Activated T-helper 2 cell treated with anti-CD3 and anti-CD28 coated beads, Interferon-gamma antibody, Interleukin-2, Interleukin-4, amounts not matched to agents 10 μg/mL and 5 μg/mL and 100 μg/mL, durations not matched to agents 14 hours and 24 hours and 36 hours (primary cell): ENCODE measurements at regions not wholly inside any gene's neighbourhood (a gene's known extent, or its start where the extent isn't known, plus 50 kb on each side); places are given as distances from the start of the nearest gene placed in this dataset.
"Not testable (repeated sequence)": the region's sequence is repeated elsewhere in the genome, so short reads cannot be mapped to it uniquely, and the experiment has no call there.

Source experiments
- DNase-seq: peaks from one replicate; pipeline ENCODE4 v3.0.0; 2021; ENCODE audit warnings: low spot score
- H3K27ac Mint-ChIP-seq: one replicate; pipeline ENCODE4 v1.8.0; 2021; ENCODE audit warnings: mixed read lengths
- H3K27me3 Mint-ChIP-seq: one replicate; pipeline ENCODE4 v1.8.0; 2021; ENCODE audit warnings: low read depth, mixed read lengths
- H3K36me3 Mint-ChIP-seq: one replicate; pipeline ENCODE4 v1.8.0; 2021; ENCODE audit warnings: low read depth, mixed read lengths
- H3K4me1 Mint-ChIP-seq: one replicate; pipeline ENCODE4 v1.8.0; 2021; ENCODE audit warnings: low read depth, mixed read lengths
- H3K4me3 Mint-ChIP-seq: one replicate; pipeline ENCODE4 v1.8.0; 2021; ENCODE audit warnings: low read depth, mild to moderate bottlenecking, moderate library complexity, mixed read lengths
- H3K9me3 Mint-ChIP-seq: one replicate; pipeline ENCODE4 v1.8.0; 2021; ENCODE audit warnings: mixed read lengths
- intact Hi-C: fragments of 100-400 bp; cut with micrococcal nuclease; formaldehyde crosslinking; loops from one replicate; pipeline ENCODE4 v1.15.1; 2023

GRCh38 chr5:25970906-25971489, 1067.4 kb downstream of the CDH9 start:
- Mint-ChIP-seq H3K4me1 (no peaks in the 10 kb centered on the region), H3K27ac (no peak overlapping the region), H3K4me3 (no peak overlapping the region), H3K27me3 (no peaks in the 10 kb centered on the region), H3K9me3 (peaks cover 36% of the 10 kb centered on the region), H3K36me3 (no peaks in the 10 kb centered on the region)
- DNase-seq = no peak
- intact Hi-C loops = no loop called here

DNA sequence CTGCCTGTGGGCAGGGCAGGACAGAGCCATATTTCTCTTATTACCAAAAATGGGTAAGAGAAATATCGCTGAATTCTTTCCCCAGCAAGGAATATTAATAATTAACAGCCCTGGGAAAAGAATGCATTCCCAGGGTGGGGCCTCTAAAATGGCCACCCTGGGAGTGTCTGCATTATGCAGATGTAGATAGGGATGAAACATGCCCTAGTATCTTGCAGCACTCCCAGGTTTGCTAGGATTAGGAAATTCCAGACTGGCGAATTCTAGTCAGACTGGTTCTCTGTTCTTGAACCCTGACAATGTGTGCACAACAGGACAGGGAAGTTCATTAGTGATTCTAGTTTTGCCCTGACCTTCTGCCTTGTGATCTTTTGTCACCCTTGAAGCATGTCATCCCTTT, 1069.3 kb downstream of the CDH9 start:
- DNase-seq, H3K27ac Mint-ChIP-seq, H3K4me3 Mint-ChIP-seq, intact Hi-C loops, H3K36me3 Mint-ChIP-seq, H3K4me1 Mint-ChIP-seq, H3K27me3 Mint-ChIP-seq: not testable (repeated sequence)
- H3K9me3 Mint-ChIP-seq = peaks cover 37% of the 10 kb centered on the region

DNA sequence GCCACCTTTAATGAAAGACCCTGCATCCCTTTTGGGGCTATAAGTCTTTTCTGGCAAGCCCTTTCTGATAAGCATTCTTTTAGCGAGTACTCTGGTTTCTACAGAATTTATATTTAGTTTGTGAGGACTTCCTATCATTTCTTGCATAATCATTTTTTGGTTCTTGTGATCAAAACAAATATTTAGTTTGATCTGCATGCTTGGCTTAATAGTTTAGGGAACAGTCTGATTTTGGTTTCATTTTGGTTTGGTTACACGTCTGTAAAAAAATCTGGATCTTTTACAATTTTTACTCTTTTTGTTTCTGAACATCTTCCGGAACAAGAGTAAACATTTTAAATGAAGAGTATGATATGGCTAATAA, 1074.4 kb downstream of the CDH9 start:
- Mint-ChIP-seq H3K4me1 (no peaks in the 10 kb centered on the region), H3K4me3 (no peak overlapping the region), H3K36me3 (no peaks in the 10 kb centered on the region), H3K27me3 (no peaks in the 10 kb centered on the region), H3K9me3 (peaks cover 44% of the 10 kb centered on the region), H3K27ac (no peak overlapping the region)
- no peak for DNase-seq
- intact Hi-C loops = no loop called here

GRCh38 chr5:25963251-25964008, 1075.0 kb downstream of the CDH9 start:
- H3K9me3 Mint-ChIP-seq = peaks cover 41% of the 10 kb centered on the region
- H3K4me1 Mint-ChIP-seq = no peaks in the 10 kb centered on the region
- intact Hi-C loops = no loop called here
- H3K27ac Mint-ChIP-seq = no peak overlapping the region
- H3K4me3 Mint-ChIP-seq = no peak overlapping the region
- no peaks in the 10 kb centered on the region for H3K27me3 Mint-ChIP-seq
- H3K36me3 Mint-ChIP-seq = no peaks in the 10 kb centered on the region
- DNase-seq = no peak

DNA sequence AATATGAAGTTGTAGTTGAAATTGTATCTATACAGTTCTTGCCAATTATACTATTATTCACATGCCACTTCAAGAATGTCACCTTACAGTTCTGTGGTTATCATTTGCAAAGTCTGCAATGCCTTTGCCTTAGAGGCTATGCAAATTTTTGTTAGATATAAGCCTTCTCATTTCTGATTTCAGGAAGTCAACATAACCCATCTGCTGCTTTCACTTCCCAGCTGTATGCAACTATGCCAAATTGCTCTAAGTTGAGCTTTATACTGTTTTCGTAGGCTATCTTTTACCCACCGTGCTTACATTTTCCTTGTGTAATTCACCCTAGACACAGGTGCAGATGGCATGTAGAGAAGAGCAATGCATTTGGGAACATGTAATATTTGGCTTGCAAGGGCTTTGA, 1083.0 kb downstream of the CDH9 start:
- intact Hi-C loops = no loop called here

GRCh38 chr5:25950681-25951080, 1087.7 kb downstream of the CDH9 start:
- no peaks in the 10 kb centered on the region for H3K4me1 Mint-ChIP-seq
- no peaks in the 10 kb centered on the region for H3K36me3 Mint-ChIP-seq
- no peak for DNase-seq
- intact Hi-C loops = no loop called here
- no peak overlapping the region for H3K4me3 Mint-ChIP-seq
- H3K27ac Mint-ChIP-seq = no peak overlapping the region
- H3K9me3 Mint-ChIP-seq = peaks cover 45% of the 10 kb centered on the region
- no peaks in the 10 kb centered on the region for H3K27me3 Mint-ChIP-seq

More for the DNA sequence above, 1083.0 kb downstream of the CDH9 start:
- H3K27ac Mint-ChIP-seq = no peak overlapping the region
- no peak overlapping the region for H3K4me3 Mint-ChIP-seq
- no peaks in the 10 kb centered on the region for H3K4me1 Mint-ChIP-seq
- H3K9me3 Mint-ChIP-seq = peaks cover 42% of the 10 kb centered on the region
- no peaks in the 10 kb centered on the region for H3K36me3 Mint-ChIP-seq
- H3K27me3 Mint-ChIP-seq = no peaks in the 10 kb centered on the region
- no peak for DNase-seq

DNA sequence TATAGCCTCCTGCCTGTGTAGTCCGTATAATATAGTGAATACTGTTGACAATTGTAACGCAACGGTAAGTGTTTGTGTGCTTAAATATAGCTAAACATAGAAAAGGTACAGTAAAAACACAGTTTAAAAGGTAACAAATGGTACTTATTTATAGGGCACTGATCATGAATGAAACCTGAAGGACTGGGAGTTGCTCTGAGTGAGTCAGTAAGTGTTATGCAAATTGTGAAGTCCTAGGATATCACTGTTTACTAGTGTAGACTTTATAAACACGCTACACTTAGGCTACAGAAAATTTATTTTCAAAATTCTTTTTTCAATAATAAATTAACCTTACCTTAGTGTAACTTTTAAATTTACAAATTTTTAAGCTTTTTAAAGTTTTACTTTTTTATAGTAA, 1090.1 kb downstream of the CDH9 start:
- Mint-ChIP-seq H3K27me3 (no peaks in the 10 kb centered on the region), H3K9me3 (peaks cover 39% of the 10 kb centered on the region), H3K4me1 (no peaks in the 10 kb centered on the region), H3K36me3 (no peaks in the 10 kb centered on the region), H3K27ac (no peak overlapping the region), H3K4me3 (no peak overlapping the region)
- intact Hi-C loops = no loop called here
- no peak for DNase-seq

GRCh38 chr5:25944786-25945185, 1093.6 kb downstream of the CDH9 start:
- H3K27ac Mint-ChIP-seq = no peak overlapping the region
- no peak overlapping the region for H3K4me3 Mint-ChIP-seq
- H3K4me1 Mint-ChIP-seq = no peaks in the 10 kb centered on the region
- no peak for DNase-seq
- intact Hi-C loops = no loop called here
- H3K9me3 Mint-ChIP-seq = peaks cover 25% of the 10 kb centered on the region
- H3K36me3 Mint-ChIP-seq = no peaks in the 10 kb centered on the region
- no peaks in the 10 kb centered on the region for H3K27me3 Mint-ChIP-seq

GRCh38 chr5:25909163-25909562, 1129.2 kb downstream of the CDH9 start:
- H3K27ac Mint-ChIP-seq = no peak overlapping the region
- intact Hi-C loops = no loop called here
- H3K27me3 Mint-ChIP-seq = no peaks in the 10 kb centered on the region
- H3K4me3 Mint-ChIP-seq = no peak overlapping the region
- H3K36me3 Mint-ChIP-seq = no peaks in the 10 kb centered on the region
- H3K9me3 Mint-ChIP-seq = peaks cover 41% of the 10 kb centered on the region
- H3K4me1 Mint-ChIP-seq = no peaks in the 10 kb centered on the region
- DNase-seq = no peak

DNA sequence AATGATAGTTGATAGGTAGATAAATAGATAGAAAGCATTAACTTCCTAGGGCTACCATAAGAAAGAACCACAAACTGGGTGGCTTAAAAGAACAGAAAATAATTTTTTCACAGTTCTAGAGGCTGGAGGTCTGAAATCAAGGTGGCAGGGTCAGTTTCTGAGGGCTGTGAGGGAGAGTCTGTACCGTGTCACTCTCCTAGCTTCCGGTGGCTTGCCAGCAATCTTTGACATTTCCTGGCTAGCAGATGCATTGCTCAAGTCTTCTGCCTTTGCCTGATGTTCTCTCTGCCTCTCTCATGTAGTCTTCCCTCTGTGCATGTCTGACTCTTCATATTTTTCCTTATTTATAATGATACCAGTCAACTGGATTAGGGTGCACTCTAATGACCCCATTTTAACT, 1132.7 kb downstream of the CDH9 start:
- H3K9me3 Mint-ChIP-seq = peaks cover 34% of the 10 kb centered on the region
- no peak for DNase-seq
- H3K27me3 Mint-ChIP-seq = no peaks in the 10 kb centered on the region
- H3K27ac Mint-ChIP-seq = no peak overlapping the region
- no peak overlapping the region for H3K4me3 Mint-ChIP-seq
- no peaks in the 10 kb centered on the region for H3K36me3 Mint-ChIP-seq
- intact Hi-C loops = no loop called here
- H3K4me1 Mint-ChIP-seq = no peaks in the 10 kb centered on the region

GRCh38 chr5:25892211-25892610, 1146.2 kb downstream of the CDH9 start:
- H3K4me3 Mint-ChIP-seq = no peak overlapping the region
- no peaks in the 10 kb centered on the region for H3K36me3 Mint-ChIP-seq
- intact Hi-C loops = no loop called here
- no peaks in the 10 kb centered on the region for H3K27me3 Mint-ChIP-seq
- no peak for DNase-seq
- peaks cover 31% of the 10 kb centered on the region for H3K9me3 Mint-ChIP-seq
- H3K4me1 Mint-ChIP-seq = no peaks in the 10 kb centered on the region
- H3K27ac Mint-ChIP-seq = no peak overlapping the region

GRCh38 chr5:25891691-25892090, 1146.7 kb downstream of the CDH9 start:
- Mint-ChIP-seq H3K36me3 (no peaks in the 10 kb centered on the region), H3K27me3 (no peaks in the 10 kb centered on the region), H3K4me3 (no peak overlapping the region), H3K4me1 (no peaks in the 10 kb centered on the region), H3K9me3 (peaks cover 34% of the 10 kb centered on the region), H3K27ac (no peak overlapping the region)
- intact Hi-C loops = no loop called here
- DNase-seq = no peak

DNA sequence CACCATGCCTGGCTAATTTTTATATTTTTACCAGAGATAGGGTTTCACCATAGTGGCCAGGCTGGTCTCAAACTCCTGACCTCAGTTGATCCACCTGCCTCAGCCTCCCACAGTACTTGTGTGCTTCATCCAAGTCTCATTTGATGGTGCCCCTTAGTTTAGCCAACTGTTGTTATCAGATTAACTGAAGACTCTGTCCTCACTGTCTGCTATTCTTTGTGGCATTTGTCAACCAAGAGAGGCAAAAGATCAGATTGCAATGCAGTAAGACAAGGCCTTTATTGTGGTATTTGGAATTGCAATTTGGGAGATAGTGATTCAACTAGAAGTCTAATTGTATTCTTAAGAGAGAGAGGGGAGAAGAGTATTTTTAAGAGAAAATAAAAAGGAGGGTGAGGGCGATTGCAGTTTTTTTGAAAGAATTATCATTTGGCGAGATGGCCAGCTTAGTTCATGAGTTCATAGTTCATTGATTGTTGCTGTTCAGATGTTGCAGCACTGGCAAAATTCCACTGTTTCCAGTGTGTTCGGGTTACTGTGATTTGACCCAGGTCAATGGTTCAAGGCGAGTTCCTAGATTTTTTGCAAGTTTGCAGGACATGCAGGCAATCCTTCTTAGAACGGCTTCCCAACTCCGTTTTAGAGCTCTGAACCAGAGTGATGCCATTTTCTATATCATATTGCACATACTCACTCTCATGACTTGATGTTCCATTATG, 1156.9 kb downstream of the CDH9 start:
- no peaks in the 10 kb centered on the region for H3K27me3 Mint-ChIP-seq
- H3K9me3 Mint-ChIP-seq = peaks cover 49% of the 10 kb centered on the region
- no peak overlapping the region for H3K4me3 Mint-ChIP-seq
- no peak for DNase-seq
- intact Hi-C loops = no loop called here
- no peak overlapping the region for H3K27ac Mint-ChIP-seq
- H3K36me3 Mint-ChIP-seq = no peaks in the 10 kb centered on the region
- H3K4me1 Mint-ChIP-seq = no peaks in the 10 kb centered on the region
